HG02571 (cell line): ENCODE measurements at regions not wholly inside any gene's neighbourhood (a gene's known extent, or its start where the extent isn't known, plus 50 kb on each side); places are given as distances from the start of the nearest gene placed in this dataset.
"Not testable (repeated sequence)": the region's sequence is repeated elsewhere in the genome, so short reads cannot be mapped to it uniquely, and the experiment has no call there.

ENCODE experiments used
- ATAC-seq: cut with Tn5 transposase; IDR thresholded peaks from one replicate; pipeline ENCODE4 v1.9.1; 2021; ENCODE audit warnings: mild to moderate bottlenecking, moderate library complexity; ENCODE audit not compliant: unreplicated experiment

DNA sequence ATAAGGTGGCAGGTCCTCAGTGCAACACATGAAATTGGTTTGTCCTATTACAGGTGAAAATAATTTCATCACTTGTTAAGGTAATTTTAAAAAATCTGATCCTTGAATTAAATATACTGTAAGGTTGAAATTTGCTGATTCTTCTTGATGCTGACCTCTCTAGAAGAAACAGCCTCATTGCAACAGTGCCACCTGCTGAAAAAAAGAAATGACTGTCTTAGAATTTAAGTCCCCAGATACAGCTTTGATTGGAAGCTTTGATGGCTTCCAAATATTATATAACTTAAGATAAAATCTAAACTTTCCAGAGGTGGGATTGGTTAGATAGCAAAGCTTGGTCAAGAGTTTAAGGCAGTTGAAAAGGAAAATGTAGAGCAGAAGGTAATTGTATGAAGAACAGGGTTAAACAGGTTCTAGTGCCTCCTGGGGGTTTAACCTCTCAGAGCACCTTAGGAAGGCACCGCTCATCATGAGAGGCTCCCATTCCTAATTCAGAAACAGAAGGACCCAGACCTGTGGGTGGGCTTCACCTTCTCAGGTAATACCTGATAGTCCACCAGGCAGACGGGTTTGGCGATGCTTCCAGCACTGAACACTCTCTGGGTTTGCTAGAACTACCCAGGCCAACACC lies 401.0 kb downstream of the PAX1 start:
- no peak for ATAC-seq

DNA sequence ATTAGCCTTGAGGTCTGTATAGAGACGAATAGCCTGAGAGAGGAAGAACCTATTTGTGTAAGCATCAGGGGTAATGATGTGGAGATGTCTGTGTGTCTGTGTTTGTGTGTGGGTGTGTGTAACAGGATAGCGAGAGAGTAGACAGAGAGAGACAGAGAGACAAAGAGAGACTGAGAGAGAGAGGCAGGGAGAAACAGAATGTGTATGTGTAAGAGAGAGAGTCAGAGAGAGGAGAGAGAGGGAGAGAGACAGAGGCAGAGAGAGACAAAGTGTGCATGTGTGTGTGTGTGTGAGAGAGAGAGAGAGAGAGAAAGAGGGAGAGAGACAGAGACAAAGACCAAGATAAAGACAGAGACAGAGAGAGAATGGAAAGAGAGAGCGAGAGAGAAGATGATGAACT lies 396.1 kb downstream of the PAX1 start:
- no peak for ATAC-seq

DNA sequence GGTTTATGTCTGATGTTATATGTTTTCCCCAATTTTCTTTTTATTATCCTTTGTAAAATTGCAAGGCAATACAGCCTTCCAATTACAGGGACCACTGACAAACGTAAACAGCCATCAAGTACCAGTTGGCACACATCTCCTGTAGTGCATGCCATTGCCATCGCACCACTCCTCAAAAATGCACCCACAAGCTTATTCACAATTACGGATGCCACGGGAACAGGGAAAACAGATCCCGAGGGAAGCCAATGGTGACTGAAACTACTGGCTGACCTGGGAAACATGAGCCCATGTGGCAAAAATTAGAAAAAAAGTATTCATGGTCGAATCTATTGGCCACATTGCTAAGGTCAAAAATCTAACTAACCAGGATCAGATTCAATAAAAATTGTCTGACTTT lies 395.2 kb downstream of the PAX1 start:
- no peak for ATAC-seq

DNA sequence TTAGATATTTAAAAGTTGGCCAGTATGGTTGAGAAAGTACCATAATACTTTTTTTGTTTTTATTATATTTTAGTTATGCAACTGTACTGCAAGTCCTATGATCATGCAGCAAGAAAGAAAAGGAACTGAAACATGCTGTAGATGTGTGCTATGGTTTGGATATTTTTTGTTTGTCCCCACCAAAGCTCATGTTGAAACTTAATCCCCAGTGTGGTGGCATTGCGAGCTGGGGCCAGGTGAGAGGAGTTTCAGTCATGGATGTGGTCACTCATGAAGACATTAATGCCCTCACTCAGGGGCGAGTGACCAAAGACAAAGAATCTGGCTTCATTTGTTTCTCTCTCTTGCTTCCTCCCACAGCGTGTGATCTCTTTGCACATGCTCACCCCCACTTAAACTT lies 393.9 kb downstream of the PAX1 start:
- ATAC-seq: no peak

DNA sequence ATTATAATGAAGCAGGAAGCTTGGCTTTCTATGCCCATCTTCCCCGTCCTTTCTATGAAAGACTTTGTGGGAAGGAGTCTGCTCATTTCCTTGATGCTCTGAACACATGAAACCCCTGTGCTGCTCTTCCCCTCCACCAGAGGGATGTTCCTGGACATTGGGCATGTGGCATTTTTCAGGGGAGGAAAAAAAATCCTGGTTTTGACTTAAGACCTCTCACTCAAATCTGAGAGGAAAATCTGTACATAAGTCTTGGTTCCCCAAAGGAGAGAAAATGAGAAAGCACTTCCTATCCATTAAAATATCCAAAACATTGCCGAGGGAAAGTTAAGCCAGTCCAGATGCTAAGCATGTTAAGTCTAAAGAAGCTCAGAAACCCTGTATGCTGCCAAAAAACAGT lies 393.0 kb downstream of the PAX1 start:
- no peak for ATAC-seq

DNA sequence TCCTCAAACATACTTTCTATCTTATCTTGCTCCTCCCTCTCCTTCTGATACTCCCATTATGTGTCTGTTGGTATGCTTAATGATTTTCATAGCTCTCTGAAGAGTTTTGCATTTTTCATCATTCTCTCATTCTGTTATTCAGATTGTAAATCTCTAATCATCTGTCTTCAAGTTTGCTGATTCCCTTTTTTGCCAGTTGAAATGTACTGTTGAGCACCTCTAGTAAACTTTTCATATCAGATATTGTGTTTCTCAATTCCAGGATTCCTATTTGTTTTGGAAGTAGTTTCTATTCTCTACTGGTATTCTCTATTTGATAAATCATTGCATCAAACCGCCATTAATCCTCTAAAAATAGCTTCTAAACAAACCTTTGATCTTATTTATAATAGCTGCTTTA lies 387.7 kb downstream of the PAX1 start:
- no peak for ATAC-seq

DNA sequence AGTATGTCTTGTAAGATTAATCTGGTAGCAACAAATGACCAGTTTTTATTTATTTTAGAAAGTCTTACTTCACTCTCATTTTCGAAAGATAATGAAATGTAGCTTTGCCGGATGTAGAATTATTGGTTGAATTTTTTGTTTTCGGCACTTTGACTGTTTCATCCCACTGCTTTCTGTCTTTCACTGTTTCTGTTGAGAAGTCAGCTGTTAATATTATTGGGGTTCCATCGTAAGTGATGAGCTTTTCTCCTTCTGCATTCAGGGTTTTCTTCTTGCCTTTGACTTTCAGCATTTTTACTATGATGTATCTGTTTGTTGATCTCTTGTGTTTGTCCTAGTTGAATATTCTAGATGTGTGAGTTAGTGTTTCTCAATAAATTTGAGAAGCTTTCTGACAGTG lies 383.4 kb downstream of the PAX1 start:
- ATAC-seq: no peak

DNA sequence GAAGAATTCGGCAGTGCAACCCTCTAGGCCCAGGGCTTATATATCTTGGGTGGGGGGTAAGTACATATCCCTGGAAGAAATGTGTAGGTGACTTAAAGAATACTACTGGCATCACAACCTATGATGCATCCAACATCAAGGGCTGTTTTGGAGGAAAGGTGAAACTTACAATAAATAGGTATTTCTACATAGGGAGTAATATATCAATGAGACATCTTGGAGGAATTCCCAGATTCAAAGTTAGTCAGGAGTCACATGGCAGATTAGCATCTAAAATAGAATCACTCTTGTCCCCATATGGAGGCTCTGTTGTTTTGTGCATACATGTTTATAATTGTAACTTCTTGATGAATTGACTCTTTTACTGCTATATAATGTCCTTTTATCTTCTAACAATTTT lies 375.5 kb downstream of the PAX1 start:
- no peak for ATAC-seq

DNA sequence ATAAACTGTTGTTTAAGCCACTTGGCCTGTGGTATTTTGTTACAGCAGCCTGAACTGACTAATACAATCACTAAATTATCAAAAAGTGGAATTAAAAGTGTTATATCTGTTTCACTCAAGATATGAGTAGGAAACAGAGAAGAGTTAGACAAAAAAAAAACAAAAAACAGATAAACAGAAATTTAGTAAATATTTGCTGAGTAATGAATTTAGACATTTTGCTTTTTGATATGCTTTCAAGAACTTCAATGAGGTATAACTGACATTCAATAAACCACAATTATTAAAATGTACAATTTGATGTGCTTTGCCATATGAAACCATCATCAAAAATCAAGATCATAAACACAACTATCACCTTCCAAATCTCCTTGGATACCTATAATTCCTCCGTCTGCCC lies 369.2 kb downstream of the PAX1 start:
- ATAC-seq: no peak

DNA sequence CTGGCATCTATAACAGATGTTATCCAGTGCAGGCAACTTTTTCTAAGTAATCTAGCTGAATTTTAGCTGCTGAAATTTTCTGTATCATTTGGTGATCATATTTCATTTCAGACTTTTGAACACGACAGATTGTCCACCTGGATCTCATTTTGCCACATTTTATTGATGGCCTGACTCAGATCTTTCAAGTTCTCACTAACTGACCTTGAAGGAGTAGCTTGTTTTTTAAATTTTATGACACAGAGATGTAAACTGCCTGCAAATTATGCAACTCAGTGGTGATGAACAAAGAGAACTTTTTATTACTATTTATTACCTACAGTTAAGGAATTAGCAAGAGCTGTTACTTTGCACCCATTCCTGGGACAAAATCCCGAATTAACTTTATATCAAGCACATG lies 366.4 kb downstream of the PAX1 start:
- ATAC-seq: no peak

DNA sequence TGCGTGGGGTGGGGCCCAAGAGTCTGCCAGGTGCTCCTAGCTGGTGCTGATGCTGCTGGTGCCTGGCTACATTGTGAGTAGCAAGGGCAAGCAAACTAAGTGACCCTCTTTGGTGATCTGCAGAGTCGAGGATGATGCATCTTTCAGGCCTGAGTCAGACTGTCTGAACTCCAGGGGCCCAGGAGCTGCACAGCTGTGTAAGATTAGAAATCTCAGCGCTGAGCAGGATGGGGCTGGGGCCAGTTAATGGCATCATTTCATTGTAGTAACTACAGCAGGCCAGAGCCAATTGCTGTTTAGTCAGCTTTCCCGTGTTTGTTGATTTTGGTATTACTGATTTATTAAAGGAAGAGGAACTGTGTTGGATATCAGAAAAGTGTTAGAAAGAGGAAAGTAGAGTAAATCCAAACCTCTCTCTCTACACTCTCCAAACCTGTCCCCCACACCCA lies 365.2 kb downstream of the PAX1 start:
- ATAC-seq: no peak

DNA sequence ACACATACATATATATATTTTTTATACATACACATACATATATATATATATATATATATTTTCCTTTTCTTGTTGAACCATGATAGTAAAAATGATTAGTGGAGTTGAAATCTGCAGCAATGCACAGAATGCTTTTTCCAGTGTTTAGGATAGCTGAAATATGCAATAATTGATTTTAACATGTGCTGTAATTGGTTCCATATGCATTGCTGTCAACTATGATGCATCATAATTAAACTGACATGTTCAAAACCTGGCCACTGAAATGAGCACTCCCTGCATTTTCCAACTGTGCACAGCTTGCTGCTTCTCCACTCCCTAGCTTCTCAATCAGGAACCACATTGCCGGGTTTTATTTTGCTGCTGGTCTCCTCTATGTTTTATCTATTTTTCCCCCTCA lies 358.3 kb downstream of the PAX1 start:
- no peak for ATAC-seq

DNA sequence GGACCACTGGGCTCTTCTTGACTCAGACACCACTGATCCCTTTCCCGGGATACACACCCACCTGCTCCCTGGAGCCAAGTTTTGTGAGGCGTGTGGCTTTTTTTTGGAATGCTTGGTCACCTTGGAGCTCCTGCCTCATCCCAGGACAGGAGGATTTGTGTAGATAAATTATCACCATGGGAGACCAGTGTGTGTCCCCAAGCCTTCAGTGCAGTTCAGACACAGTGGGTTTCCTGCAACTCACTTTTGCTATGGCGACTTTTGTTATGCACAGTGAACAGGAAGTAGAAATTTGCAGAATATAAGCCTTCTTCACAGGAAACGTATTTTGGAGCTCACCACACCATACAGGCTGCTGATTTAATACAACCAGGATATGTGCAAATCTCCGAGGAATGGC lies 357.4 kb downstream of the PAX1 start:
- ATAC-seq: no peak

DNA sequence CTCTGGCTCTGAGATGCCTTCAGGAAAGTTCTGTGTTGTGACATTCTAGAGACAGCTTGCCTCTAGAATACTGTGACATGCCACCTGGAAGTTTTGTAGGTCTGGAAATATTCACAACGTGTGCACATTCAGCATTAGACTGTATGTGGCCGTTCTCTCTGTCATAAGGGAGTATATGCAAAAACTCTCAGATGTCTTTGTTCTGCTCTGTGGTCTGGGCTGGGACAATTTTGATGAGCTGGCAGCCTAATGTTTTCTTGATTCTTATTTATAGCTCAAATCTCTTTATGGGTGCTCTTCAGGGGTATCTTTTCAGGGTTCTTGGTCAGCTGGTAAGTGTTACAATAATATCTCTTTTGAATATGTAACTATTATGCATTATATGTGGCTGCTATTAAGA lies 355.1 kb downstream of the PAX1 start:
- no peak for ATAC-seq

DNA sequence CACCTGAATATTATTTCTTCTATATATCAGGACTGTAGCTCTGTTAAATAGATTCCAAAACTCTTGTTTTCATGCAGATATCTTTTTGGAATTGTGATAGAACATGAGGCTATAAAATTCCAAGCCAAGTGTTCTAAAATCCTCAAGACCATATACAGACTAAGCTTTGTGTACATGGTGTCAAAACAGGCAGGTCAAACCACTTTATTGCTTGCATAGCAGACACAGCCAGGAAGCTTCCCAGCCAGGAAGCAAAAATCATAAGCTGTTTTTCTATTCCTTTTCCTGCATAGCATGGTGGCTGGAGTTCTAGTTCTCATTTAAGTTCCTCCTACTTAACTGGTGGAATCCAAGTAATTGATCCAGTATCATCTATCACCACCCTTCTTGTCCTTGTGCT lies 353.3 kb downstream of the PAX1 start:
- no peak for ATAC-seq

DNA sequence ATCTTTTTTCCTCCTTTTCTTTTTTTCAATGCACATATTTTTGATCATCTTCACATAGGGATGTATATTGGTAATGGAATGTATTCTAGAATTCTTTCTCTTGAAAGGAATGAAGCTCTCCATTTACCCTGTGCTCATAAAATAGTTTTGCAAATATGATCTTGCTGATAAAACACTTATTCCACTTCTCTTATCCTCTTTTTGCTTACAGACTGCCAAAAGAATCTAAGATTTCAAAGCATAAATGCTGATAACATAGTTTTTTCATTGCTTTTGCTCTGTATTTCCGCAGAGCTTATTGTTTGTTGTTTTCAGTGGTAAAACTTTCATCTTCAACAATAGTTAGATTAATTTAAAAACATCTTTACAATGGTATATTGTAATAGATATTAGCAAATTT lies 350.5 kb downstream of the PAX1 start:
- no peak for ATAC-seq

DNA sequence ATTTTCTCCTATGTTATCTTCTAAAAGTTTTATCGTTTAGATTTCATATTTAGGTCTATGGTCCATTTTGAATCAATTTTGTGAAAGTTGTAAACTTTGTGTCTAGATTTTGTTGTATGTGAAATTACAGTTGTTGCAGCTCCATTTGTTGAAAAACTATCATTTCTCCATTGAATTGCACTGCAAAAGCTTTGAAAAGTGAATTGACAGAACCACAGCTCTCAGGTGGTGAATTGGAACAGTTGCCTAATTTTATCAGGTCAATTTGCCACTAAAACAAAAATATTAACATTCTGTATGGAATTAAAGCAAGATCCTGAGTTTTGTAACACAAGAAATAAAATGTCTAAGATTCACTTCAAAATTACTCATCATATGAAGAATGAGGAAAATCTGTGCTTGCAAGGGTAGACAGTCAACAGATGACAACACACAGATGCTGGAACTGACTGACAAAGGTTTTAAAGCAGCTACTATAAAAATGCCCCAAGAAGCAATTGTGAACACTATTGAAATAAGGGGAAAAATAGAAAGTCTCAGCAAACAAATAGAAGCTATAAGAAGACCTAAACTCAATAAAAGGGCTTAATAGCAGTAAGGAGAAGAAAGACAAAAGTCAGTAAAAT lies 346.7 kb downstream of the PAX1 start:
- ATAC-seq: no peak

DNA sequence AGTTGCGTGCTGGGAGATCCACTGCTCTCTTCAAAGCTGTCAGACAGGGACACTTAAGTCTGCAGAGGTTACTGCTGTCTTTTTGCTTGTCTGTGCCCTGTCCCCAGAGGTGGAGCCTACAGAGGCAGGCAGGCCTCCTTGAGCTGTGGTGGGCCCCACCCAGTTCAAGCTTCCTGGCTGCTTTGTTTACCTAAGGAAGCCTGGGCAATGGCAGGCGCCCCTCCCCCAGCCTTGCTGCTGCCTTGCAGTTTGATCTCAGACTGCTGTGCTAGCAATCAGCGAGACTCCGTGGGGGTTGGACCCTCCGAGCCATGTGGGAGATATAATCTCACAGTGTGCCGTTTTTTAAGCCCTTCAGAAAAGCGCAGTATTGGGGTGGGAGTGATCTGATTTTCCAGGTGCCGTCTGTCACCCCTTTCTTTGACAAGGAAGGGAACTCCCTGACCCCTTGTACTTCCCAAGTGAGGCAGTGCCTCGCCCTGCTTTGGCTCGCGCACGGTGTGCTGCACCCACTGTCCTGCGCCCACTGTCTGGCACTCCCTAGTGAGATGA lies 340.6 kb downstream of the PAX1 start:
- ATAC-seq: not testable (repeated sequence)

DNA sequence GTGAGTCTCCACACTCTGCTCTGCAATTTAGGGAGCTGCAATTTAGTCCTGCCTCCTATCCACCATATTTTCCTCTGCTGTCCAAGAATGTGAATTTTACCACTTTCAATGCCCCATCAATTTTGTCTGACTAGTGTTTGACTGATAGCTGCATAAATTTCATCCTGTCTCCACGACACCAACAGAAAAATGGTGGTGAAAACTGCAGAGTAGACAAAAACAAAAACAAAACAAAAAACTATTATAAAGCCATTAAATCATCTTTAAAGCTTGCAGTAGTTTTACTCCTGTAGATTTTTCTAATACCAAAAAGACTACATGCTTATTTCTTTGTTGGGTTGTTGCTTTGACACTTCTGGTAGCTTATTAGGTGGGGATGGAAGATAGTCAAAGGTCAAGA lies 322.0 kb downstream of the PAX1 start:
- ATAC-seq: no peak

DNA sequence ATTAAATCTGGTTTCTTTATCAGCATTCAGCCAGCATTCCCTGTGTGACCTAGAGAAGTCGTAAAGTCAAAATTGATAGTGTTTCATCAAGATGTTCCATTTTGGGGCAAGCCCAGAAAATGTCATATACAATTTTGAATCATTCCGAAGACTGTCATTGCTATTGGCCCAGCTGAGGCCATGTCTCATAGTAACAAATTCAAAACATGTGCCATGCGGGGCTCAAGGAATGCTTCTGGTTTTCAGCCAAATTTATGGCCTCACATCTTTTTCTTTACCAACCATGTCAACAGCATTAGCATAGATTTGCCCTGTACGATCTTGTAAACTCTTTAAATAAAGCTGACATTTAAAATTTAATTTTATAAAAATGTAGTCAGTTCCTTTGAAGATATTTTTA lies 314.7 kb downstream of the PAX1 start:
- ATAC-seq: no peak

DNA sequence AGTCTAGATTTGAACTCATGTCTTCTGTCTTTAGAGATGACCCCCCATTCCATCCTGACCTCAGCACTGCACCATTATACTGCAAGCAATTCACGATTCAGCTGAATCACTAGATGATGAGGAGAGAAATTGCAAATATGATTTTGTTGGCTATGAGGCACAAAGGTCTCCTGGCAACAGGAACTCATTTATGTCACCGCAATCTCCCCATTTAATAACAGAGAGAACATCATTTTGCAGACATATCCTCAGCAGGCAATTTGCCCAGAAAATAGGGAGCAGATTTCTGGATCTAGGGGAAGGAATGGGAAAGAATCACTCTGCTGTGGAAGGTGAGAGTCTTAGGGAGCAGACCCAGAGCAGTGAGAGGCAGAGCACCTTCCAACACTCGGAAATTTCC lies 303.0 kb downstream of the PAX1 start:
- ATAC-seq: no peak

DNA sequence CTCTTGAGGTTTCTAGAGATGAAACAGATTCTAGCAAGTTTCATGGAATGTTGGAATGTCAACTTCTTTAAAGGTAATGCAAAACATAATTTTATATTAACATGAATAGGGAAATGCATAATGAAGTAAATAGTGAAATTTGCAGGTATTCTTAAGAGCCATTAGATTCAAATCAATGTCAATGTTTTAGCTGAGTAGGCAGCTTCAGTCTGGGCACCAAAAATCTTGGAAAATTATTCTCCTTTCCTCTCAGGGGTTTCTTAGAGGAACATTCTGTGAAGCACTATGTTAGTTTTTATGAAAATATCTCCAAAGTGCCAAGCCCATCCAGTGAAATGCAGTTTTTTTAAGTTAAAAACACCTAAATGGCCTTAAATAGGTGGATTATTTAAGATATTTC lies 300.8 kb downstream of the PAX1 start:
- no peak for ATAC-seq

DNA sequence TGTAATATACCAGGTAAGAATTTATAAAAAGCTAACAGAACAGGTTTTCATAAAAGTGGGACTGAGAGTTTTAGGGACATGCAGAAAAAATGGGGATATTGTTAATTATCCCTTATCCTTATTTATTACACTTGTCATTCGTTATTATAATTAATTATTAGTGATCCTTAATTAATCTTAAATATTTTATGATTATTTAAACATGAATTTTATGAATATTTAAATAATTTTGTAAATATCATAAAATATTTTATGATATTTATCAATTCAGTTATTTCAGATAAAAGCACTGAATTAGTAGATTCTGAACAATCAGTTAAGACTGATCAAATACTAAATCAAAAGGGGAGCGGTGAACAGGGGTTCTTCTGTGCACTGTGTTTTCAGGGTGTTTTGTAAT lies 300.1 kb downstream of the PAX1 start:
- ATAC-seq: no peak
